Right lobe of liver (tissue), 4 donors: ENCODE measurements at regions not wholly inside any gene's neighbourhood (a gene's known extent, or its start where the extent isn't known, plus 50 kb on each side); places are given as distances from the start of the nearest gene placed in this dataset.

Source experiments
- POLR2A ChIP-seq: fragments of 450-650 bp; IDR thresholded peaks from one replicate; pipeline ENCODE4 v1.6.1; 2017; ENCODE audit warnings: antibody characterized with exemption, mild to moderate bottlenecking
- TF ChIP-seq, protein P1 (sequence below), 4 donors: fragments of 200-600 bp in 3 of 4; fragments of 450-650 bp in 1 of 4; IDR thresholded peaks; one replicate each; pipeline versions ENCODE4 v1.5.1 to v1.8.0; 2016 to 2022; ENCODE audit warnings: antibody characterized with exemption in 4 of 4, mild to moderate bottlenecking in 2 of 4
- donor health status: DM: no; HTN: no; CAD: no.
- donor health status: DM: no; HTN: no; CAD: no.
- donor health status: DM: no; HTN: yes; CAD: no.

DNA sequence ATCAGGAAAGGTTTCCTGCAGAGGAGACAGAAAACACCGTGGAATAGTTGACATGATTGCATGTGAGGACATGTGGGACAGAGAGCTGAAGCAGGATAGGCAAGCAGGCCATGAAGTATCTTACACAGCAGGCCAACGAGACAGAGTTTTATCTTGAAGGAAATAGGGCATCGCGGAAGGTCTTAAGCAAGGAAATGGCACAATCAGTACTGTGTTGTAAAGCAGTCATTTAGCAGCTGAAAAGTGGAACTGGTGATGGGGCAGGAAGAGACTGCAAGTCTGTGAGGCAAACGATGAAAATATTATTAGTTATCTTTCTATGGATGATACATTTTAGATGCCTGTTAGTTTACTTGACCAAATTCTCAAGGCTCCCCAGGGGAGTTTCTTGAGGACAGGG, 535.1 kb downstream of the SOX2 start:
- TF ChIP-seq, protein P1, sequence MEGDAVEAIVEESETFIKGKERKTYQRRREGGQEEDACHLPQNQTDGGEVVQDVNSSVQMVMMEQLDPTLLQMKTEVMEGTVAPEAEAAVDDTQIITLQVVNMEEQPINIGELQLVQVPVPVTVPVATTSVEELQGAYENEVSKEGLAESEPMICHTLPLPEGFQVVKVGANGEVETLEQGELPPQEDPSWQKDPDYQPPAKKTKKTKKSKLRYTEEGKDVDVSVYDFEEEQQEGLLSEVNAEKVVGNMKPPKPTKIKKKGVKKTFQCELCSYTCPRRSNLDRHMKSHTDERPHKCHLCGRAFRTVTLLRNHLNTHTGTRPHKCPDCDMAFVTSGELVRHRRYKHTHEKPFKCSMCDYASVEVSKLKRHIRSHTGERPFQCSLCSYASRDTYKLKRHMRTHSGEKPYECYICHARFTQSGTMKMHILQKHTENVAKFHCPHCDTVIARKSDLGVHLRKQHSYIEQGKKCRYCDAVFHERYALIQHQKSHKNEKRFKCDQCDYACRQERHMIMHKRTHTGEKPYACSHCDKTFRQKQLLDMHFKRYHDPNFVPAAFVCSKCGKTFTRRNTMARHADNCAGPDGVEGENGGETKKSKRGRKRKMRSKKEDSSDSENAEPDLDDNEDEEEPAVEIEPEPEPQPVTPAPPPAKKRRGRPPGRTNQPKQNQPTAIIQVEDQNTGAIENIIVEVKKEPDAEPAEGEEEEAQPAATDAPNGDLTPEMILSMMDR (IDR thresholded peaks at IDR 0.05), result no peak
- TF ChIP-seq POLR2A, result no peak
